ENCODE measurements at regions not wholly inside any gene's neighbourhood (a gene's known extent, or its start where the extent isn't known, plus 50 kb on each side); places are given as distances from the start of the nearest gene placed in this dataset.

GRCh38 chr18:78901923-78902794 is 77.5 kb upstream of the SALL3 start:
- TF ChIP-seq CTCF (IDR thresholded peaks at IDR 0.05; ENCODE audit: low read depth, low read length), result no peak
- no peak for TF ChIP-seq EZH2phosphoT487 (IDR thresholded peaks at IDR 0.05; ENCODE audit: low read depth)
